Thoracic aorta (tissue), 2 donors: ENCODE measurements at regions not wholly inside any gene's neighbourhood (a gene's known extent, or its start where the extent isn't known, plus 50 kb on each side); places are given as distances from the start of the nearest gene placed in this dataset.

Experiments
- ATAC-seq: fragments of 150-250 bp; one replicate; pipeline ENCODE4 v1.8.0; 2017; ENCODE audit warnings: low read depth; ENCODE audit not compliant: insufficient number of reproducible peaks, low FRiP score
- DNase-seq: peaks from one replicate; pipeline ENCODE4 v3.0.0-alpha.2; 2020; ENCODE audit warnings: low spot score
- H3K27ac ChIP-seq, 2 donors: fragments of 200-600 bp; sonication (generic); 1 replicate in 1 of 2; 2 replicates in 1 of 2; pipeline ENCODE4 v1.5.1; 2016; ENCODE audit warnings: mild to moderate bottlenecking in 2 of 2, moderate library complexity in 2 of 2
- H3K27me3 ChIP-seq: fragments of 200-600 bp; sonication (generic); replicated peaks from 2 replicates; pipeline ENCODE4 v1.6.0; 2016; ENCODE audit warnings: mild to moderate bottlenecking; ENCODE audit not compliant: insufficient read depth
- H3K36me3 ChIP-seq: fragments of 200-600 bp; sonication (generic); one replicate; pipeline ENCODE4 v1.5.1; 2016
- H3K4me1 ChIP-seq, 2 donors: fragments of 200-600 bp; sonication (generic); 1 replicate in 1 of 2; 2 replicates in 1 of 2; pipeline versions ENCODE4 v1.5.1 to v1.6.0; 2016; ENCODE audit warnings: low read depth in 2 of 2, mild to moderate bottlenecking in 1 of 2; ENCODE audit not compliant: control insufficient read depth in 1 of 2
- H3K4me3 ChIP-seq: fragments of 200-600 bp; sonication (generic); 2 replicates; pipeline ENCODE4 v1.5.1; 2016; ENCODE audit warnings: mild to moderate bottlenecking
- H3K9me3 ChIP-seq: fragments of 200-600 bp; sonication (generic); 2 replicates; pipeline ENCODE4 v1.5.1; 2016
- TF ChIP-seq, protein P1 (sequence below): fragments of 200-600 bp; sonication (generic); IDR thresholded peaks from one replicate; pipeline ENCODE4 v1.5.1; 2019; ENCODE audit warnings: antibody characterized with exemption

DNA sequence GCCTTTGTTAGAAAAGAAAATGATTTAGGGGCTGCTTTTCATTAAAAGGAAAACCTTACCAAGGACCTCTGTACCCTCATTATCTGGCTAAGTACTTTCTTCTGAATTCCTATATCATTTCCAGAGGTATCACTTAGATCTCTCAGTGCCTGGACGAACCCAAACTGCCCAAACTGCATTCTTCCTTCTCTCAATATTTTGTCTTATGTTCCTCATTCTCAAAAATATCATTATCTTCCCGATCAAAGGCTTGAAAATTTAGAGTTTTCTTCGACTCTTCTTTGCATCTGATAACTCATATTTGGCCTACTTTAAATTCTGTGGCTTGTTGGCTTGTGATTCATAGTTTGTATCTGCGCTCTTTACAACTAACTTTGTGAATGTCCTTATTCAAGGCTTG is 136.7 kb upstream of the TAF11L2 start:
- Histone ChIP-seq H3K9me3 (no peaks in the 10 kb centered on the region), H3K4me1 (no peaks in the 10 kb centered on the region), H3K4me3 (no peak overlapping the region), H3K36me3 (no peaks in the 10 kb centered on the region), H3K27me3 (no peaks in the 10 kb centered on the region), H3K27ac (no peak overlapping the region)
- TF ChIP-seq, protein P1, sequence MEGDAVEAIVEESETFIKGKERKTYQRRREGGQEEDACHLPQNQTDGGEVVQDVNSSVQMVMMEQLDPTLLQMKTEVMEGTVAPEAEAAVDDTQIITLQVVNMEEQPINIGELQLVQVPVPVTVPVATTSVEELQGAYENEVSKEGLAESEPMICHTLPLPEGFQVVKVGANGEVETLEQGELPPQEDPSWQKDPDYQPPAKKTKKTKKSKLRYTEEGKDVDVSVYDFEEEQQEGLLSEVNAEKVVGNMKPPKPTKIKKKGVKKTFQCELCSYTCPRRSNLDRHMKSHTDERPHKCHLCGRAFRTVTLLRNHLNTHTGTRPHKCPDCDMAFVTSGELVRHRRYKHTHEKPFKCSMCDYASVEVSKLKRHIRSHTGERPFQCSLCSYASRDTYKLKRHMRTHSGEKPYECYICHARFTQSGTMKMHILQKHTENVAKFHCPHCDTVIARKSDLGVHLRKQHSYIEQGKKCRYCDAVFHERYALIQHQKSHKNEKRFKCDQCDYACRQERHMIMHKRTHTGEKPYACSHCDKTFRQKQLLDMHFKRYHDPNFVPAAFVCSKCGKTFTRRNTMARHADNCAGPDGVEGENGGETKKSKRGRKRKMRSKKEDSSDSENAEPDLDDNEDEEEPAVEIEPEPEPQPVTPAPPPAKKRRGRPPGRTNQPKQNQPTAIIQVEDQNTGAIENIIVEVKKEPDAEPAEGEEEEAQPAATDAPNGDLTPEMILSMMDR: no peak
- no peak for DNase-seq
- ATAC-seq: no peak

DNA sequence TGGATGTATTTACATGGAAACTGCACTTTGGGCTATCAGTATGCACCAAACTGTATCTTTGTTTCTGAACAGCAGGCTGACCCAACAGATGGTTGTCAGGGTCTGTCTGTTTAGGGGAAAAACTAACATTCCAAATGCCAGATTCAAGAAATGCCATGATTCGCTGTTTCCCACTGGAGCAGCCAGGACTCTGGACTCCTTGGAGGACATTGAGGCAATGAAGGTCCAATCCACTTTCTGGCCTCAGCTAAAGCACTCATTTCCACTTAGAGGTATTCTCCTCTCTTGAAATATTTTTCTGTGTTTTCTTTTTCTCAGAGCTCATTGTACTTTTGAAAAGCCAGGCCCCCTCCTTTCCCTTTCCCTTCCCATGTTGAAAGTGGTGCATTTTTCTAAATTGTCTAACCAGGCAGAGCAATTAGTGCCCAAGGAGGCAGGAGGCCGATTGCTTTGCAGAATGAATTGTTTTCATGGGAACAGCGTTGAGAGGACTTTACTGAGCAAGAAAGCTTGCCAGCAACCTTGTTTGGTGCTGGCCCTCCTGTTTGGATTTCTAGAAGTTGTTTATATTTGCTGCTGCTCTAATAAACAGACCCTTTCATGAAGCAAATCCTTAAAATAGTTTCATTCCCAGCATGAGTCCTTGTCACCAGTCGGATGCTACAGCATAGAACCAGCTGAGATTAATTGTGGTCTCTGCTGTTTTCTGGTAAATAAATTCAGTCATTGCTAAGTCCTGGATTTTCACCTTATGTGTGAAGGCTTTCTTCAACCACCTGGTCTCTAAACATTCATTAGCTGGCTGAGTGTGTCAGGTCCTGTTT is 132.8 kb upstream of the TAF11L2 start:
- TF ChIP-seq, protein P1: no peak
- Histone ChIP-seq H3K27ac (no peak overlapping the region), H3K4me3 (no peak overlapping the region), H3K36me3 (no peaks in the 10 kb centered on the region), H3K4me1 (no peaks in the 10 kb centered on the region), H3K9me3 (no peaks in the 10 kb centered on the region), H3K27me3 (no peaks in the 10 kb centered on the region)
- DNase-seq (no peak), ATAC-seq (no peak)

- no peaks in the 10 kb centered on the region for H3K27me3 ChIP-seq
- no peaks in the 10 kb centered on the region for H3K36me3 ChIP-seq
- no peak overlapping the region for H3K4me3 ChIP-seq
- no peaks in the 10 kb centered on the region for H3K9me3 ChIP-seq
- no peak overlapping the region for H3K27ac ChIP-seq
- DNase-seq (no peak), ATAC-seq (no peak)
- no peaks in the 10 kb centered on the region for H3K4me1 ChIP-seq
- TF ChIP-seq, protein P1: no peak
These were observed 132.3 kb upstream of the TAF11L2 start for GRCh38 chr5:17365811-17366138.

- no peaks in the 10 kb centered on the region for H3K27me3 ChIP-seq
- no peak overlapping the region for H3K27ac ChIP-seq
- H3K9me3 ChIP-seq: no peaks in the 10 kb centered on the region
- ATAC-seq: no peak
- DNase-seq: no peak
- no peak overlapping the region for H3K4me3 ChIP-seq
- no peaks in the 10 kb centered on the region for H3K36me3 ChIP-seq
- H3K4me1 ChIP-seq: no peaks in the 10 kb centered on the region
- TF ChIP-seq, protein P1: no peak
These were observed 130.7 kb upstream of the TAF11L2 start for GRCh38 chr5:17367256-17367840.

DNA sequence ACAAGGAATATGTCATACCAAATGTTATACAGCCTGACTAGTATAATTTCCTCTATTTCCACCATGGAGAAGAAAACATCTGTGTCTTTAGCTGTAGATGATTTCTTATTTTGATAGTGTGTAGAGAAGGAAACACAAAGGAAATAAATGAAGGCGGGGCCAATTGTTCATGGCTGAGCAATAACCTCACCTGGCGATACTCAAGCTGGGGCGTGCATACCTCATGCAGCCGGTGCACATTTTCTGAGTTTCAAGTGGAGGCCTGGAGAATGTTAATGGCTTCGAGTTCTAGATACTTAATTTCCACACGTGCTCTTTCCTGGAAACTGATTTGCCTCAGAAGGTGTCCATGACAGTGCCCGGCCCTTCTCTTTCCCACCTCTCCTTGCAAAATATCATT is 127.4 kb upstream of the TAF11L2 start:
- TF ChIP-seq, protein P1: no peak
- DNase-seq: no peak
- Histone ChIP-seq H3K27me3 (no peaks in the 10 kb centered on the region), H3K9me3 (no peaks in the 10 kb centered on the region), H3K36me3 (no peaks in the 10 kb centered on the region), H3K4me3 (no peak overlapping the region), H3K27ac (no peak overlapping the region), H3K4me1 (no peaks in the 10 kb centered on the region)
- ATAC-seq: no peak
